22Rv1 (cell line): ENCODE measurements at regions not wholly inside any gene's neighbourhood (a gene's known extent, or its start where the extent isn't known, plus 50 kb on each side); places are given as distances from the start of the nearest gene placed in this dataset.

Source experiments
- CTCF ChIP-seq: fragments of 450-650 bp; IDR thresholded peaks from 2 replicates; pipeline ENCODE4 v1.5.1; 2017; ENCODE audit warnings: mild to moderate bottlenecking
- ZFX ChIP-seq: fragments of 450-650 bp; IDR thresholded peaks from 2 replicates; pipeline ENCODE4 v1.6.1; 2017; ENCODE audit warnings: antibody characterized with exemption, borderline replicate concordance

- TF ChIP-seq CTCF (no peak), ZFX (no peak)
These were observed 636.6 kb downstream of the MID1IP1 start for GRCh38 chrX:39437670-39438441.
